SW480 (cell line): ENCODE measurements at regions not wholly inside any gene's neighbourhood (a gene's known extent, or its start where the extent isn't known, plus 50 kb on each side); places are given as distances from the start of the nearest gene placed in this dataset.
"Not testable (repeated sequence)": the region's sequence is repeated elsewhere in the genome, so short reads cannot be mapped to it uniquely, and the experiment has no call there.

Source experiments
- DNase-seq: peaks from one replicate; pipeline ENCODE4 v3.0.0-alpha.2; 2016; ENCODE audit warnings: low spot score

- no peak for DNase-seq
Measured at GRCh38 chr2:128414946-128415778, 96.5 kb upstream of the HS6ST1 start.

- no peak for DNase-seq
Measured at GRCh38 chr2:128415779-128416061, 97.1 kb upstream of the HS6ST1 start.

DNA sequence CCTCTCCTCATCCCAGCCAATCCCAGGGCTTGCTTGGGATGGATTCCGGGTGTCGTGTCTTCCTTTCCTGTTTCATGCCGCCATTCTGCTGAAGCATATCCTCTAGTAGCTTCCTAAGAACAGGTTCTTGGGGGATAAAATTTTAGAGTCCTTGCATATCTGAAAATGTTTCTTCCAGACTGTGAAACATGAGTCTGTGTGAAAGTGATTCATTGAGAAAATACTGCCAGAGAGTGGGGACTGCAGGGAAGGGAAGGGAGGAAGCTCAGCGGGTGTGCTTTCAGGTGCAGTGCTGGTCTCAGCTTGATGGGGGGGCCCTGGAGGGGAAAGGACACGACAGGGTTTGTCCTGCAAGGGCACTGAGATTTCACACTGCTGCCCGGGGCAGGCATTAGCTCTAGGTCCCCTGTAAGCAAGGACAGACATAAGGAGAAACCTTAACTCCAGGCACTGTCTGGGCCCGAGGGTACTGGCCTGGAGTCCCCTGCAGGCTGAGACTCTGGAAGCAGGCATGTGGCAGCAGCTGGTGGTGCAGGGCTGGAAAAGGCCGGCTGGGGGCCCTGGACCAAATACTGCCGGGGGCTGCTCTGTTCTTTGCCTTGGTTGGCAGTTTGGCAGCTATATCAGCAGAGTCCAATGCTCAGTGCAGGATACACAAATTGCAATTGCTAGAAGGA, 97.6 kb upstream of the HS6ST1 start:
- DNase-seq: no peak

GRCh38 chr2:128416806-128417205, 98.1 kb upstream of the HS6ST1 start:
- no peak for DNase-seq

- DNase-seq: not testable (repeated sequence)
Measured at GRCh38 chr2:128417264-128417663, 98.6 kb upstream of the HS6ST1 start.

- no peak for DNase-seq
Measured at GRCh38 chr2:128420131-128420530, 101.5 kb upstream of the HS6ST1 start.

- DNase-seq: no peak
Measured at GRCh38 chr2:128420776-128421175, 102.1 kb upstream of the HS6ST1 start.

GRCh38 chr2:128421286-128421685, 102.6 kb upstream of the HS6ST1 start:
- peak; percentile 56 for DNase-seq

GRCh38 chr2:128421861-128422311, 103.2 kb upstream of the HS6ST1 start:
- DNase-seq: no peak

GRCh38 chr2:128422571-128422970, 103.9 kb upstream of the HS6ST1 start:
- no peak for DNase-seq

DNA sequence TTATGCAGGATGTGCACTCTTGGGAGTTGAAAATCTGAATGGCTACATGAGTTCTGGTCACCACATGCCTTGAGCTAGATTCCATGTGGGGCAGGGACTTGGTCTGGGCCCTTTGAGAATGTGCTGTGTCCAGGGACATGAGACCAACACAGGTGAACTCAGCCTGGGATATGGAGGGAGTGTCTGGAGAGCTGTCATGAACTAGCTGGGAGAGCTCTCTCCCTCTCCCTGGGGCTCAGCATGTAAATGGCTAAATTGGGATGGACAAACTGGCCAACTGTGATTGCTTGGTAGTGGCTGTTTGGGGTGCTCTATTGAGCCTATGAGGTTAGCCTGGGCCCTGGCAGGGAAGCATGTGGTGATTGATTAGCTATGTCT, 105.1 kb upstream of the HS6ST1 start:
- DNase-seq: no peak

GRCh38 chr2:128424406-128425171, 105.9 kb upstream of the HS6ST1 start:
- DNase-seq: no peak

- no peak for DNase-seq
Measured at GRCh38 chr2:128425216-128425615, 106.5 kb upstream of the HS6ST1 start.

DNA sequence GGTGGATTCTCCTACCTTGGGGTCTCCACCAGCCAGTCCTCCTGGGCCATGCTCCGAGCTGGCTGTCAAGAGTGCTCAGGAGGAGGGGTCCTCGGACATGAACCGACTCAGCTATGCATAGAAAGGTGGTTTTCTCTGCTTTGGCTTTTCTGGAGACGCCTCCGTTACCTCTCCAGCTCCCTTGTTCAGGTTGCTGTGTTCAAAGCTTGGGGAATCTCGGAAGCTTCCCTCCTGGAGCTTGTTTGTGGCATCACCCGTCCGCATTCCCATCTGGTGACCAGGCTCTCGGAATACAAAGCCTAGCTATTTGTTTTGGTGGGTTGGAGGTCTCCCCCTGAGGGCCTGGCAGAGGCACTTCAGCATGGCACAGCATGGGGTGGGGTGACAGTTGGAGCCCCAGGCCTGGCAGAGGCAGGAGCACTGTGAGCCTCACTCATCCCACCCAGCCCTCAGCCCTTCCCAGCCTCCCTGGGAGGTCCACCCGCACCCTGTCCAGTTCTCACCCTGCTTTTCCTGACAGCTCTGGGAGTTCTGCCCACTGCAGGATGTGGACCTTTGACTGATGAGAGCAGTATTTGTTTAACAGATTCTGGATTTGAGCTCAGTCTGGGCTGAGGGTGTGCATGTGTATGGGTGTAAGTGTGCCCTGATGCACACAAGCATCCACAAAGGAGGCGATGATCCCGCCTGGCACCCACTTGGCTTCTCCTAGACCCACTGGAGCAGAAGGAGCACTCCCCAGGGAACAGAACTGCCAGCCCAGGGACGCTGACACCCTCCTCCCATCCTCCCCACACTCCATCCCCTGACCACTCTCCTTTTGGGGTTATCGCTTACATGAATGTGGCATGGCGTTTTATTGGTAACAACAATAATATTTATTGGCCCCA, 107.3 kb upstream of the HS6ST1 start:
- DNase-seq: no peak

- DNase-seq: no peak
Measured at GRCh38 chr2:128427413-128427755, 108.7 kb upstream of the HS6ST1 start.

- no peak for DNase-seq
Measured at GRCh38 chr2:128428415-128428814, 109.7 kb upstream of the HS6ST1 start.

- DNase-seq: no peak
Measured at GRCh38 chr2:128432423-128432822, 113.8 kb upstream of the HS6ST1 start.

DNA sequence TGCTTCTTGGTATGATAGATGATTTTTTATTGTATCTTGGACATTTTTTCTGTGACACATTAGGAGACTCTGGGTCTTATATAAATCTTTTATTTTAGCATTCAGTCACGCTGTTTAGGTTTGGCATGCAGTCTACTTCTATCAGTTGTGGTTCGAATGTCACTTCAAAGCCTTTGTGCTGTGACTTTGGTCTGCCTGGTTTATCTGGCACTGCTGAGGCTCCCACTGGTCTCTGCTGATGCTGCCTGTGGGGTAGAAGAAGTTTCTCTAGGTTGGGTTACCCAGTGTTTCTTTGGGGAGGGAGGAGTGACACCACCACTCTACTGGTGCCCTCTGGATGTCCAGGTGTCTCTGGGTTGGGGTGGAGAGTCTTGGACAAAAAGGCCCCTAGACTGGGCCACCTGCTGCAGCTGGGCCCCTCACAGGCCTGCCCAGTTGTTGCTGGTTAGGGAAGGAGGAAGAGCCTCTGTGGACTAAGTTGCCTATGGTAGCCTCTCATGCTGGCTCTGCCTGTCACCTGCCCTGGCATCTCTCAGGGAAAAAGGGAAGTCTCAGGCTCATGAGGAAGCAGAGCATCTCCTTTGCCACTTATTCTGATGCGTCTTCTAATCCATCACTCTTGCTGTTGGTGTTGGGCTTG, 115.4 kb upstream of the HS6ST1 start:
- DNase-seq: no peak

DNA sequence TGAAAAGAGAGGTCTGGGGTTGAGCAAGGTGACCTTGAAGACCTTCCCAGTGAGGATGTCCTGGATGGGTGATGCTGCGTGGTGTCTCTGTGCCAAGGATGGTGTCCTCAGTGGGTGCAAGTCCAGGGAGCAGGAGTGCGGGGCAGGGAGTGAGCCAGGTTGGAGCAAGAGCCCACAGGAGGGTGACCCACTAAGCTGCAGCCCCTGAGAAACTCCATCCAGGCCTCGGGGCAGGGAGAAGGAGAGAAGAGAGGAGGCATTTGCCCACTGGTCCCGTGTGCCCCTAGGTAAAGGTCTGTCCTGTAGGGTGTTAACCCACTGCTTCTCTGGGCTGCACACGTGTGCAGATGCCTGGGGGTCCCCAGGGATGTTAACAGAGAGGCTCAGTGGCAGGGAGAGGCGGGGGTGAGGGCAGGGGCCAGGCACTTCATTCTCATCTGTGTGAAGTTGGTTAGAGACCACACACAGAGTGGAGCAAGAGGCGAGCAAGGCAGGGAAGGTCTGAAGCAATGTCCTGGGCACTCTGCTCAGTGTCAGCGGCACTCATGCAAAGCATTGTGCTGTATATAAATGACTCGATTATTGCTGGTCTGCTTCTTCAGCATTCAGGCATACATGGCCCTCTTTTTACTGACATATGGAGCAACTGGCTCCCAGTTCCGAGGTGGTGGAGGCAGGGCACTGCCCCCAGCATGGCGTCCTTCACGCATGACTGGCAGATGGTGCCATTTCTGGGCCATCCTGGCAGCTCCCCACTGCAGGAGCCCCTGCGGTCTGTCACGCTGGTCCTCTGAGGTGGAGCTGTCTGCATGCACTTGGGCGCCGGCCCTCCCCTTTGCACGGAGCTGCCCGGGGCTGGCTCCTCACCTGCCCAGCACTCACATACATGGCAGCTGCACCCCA, 117.2 kb upstream of the HS6ST1 start:
- no peak for DNase-seq

- no peak for DNase-seq
Measured at GRCh38 chr2:128436479-128437203, 118.0 kb upstream of the HS6ST1 start.
